Kidney (tissue), 13 donors: ENCODE measurements at regions not wholly inside any gene's neighbourhood (a gene's known extent, or its start where the extent isn't known, plus 50 kb on each side); places are given as distances from the start of the nearest gene placed in this dataset.

ENCODE experiments used
- DNase-seq, 5 donors: peaks; one replicate each; pipeline ENCODE4 v3.0.0-alpha.2; 2013 to 2020
- FAIRE-seq: peaks from 2 replicates; lab custom pipeline; 2012; peaks lifted over from hg19 to GRCh38; lab: Jason Lieb, UNC
- H3K27ac ChIP-seq, 2 donors: one replicate each; pipeline ENCODE4 v1.7.0; 2013; ENCODE audit warnings: low read depth in 2 of 2, low read length in 2 of 2, inconsistent platforms in 1 of 2
- H3K27me3 ChIP-seq: one replicate; pipeline ENCODE4 v1.7.1; 2013; ENCODE audit warnings: low read length, inconsistent platforms; ENCODE audit not compliant: control insufficient read depth, insufficient read depth
- H3K36me3 ChIP-seq, 3 donors: one replicate each; pipeline versions ENCODE4 v1.7.0 to v1.7.1; 2013; ENCODE audit warnings: low read length in 3 of 3, control low read depth in 1 of 3, inconsistent platforms in 1 of 3; ENCODE audit not compliant: insufficient read depth in 3 of 3, control insufficient read depth in 2 of 3
- H3K4me1 ChIP-seq, 3 donors: one replicate each; pipeline versions ENCODE4 v1.7.0 to v1.7.1; 2013; ENCODE audit warnings: low read length in 3 of 3, inconsistent platforms in 1 of 3, low read depth in 1 of 3; ENCODE audit not compliant: control insufficient read depth in 2 of 3, insufficient read depth in 2 of 3
- H3K4me3 ChIP-seq, 3 donors: one replicate each; pipeline versions ENCODE4 v1.7.0 to v1.8.1; 2013; ENCODE audit warnings: low read length in 3 of 3, control low read depth in 1 of 3, inconsistent platforms in 1 of 3
- H3K9ac ChIP-seq, 3 donors: one replicate each; pipeline versions ENCODE4 v1.7.0 to v1.7.1; 2013; ENCODE audit warnings: low read length in 3 of 3, control low read depth in 1 of 3, inconsistent platforms in 1 of 3
- H3K9me3 ChIP-seq, 3 donors: one replicate each; pipeline versions ENCODE4 v1.7.0 to v1.7.1; 2013; ENCODE audit warnings: low read length in 3 of 3, control low read depth in 1 of 3, inconsistent platforms in 1 of 3; ENCODE audit not compliant: control insufficient read depth in 2 of 3, insufficient read depth in 1 of 3
- intact Hi-C: fragments of 100-400 bp; cut with DNase I; formaldehyde crosslinking; loops from one replicate; pipeline ENCODE4 v1.11.1; 2022
- TF ChIP-seq, protein P1 (sequence below): IDR thresholded peaks from 3 replicates; pipeline ENCODE4 v1.5.1; 2012; ENCODE audit warnings: mild to moderate bottlenecking, moderate library complexity, borderline replicate concordance; ENCODE audit not compliant: insufficient read depth; ENCODE audit errors: extremely low read depth
- donor health status: control.
- donor health status: control.
- donor health status: control.
- donor health status: control.
- donor health status: control.
- donor health status: DM: yes; HTN: yes; CAD: no.
- donor health status: Normal renal cell carcinoma (clear cell type).

DNA sequence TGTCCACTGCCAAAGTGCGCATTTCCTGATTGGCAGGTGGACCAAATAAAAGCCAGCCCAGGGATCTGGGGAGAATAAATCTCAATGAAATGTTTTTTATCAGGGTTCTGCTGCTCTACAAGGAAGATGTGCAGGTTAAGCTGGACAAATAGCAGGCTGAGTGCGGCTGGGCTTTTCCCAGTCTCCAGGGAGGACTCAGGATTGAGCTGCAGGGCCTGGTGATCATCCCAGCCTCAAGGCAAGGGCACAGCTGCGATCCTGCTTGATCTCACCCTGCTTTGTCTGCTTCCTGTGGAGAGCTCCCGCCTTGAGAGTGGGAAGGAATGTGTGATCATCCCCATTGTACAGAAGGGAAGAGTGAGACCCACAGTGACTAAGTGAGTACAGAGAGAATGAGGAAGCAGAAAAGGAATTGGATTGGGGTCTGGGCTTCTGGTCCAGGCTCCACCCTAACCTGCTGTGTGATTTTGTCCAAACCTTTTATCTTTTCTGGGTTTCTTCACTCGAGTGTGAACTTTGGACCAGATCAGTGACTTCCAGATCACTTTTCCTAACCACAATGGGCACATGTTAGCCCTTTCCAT lies 75.3 kb upstream of the CRHR1 start:
- H3K9ac ChIP-seq, result no peak overlapping the region
- no peak overlapping the region for H3K27ac ChIP-seq
- FAIRE-seq (no peak), DNase-seq (no peak)
- TF ChIP-seq, protein P1, sequence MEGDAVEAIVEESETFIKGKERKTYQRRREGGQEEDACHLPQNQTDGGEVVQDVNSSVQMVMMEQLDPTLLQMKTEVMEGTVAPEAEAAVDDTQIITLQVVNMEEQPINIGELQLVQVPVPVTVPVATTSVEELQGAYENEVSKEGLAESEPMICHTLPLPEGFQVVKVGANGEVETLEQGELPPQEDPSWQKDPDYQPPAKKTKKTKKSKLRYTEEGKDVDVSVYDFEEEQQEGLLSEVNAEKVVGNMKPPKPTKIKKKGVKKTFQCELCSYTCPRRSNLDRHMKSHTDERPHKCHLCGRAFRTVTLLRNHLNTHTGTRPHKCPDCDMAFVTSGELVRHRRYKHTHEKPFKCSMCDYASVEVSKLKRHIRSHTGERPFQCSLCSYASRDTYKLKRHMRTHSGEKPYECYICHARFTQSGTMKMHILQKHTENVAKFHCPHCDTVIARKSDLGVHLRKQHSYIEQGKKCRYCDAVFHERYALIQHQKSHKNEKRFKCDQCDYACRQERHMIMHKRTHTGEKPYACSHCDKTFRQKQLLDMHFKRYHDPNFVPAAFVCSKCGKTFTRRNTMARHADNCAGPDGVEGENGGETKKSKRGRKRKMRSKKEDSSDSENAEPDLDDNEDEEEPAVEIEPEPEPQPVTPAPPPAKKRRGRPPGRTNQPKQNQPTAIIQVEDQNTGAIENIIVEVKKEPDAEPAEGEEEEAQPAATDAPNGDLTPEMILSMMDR, result no peak
- no peaks in the 10 kb centered on the region for H3K9me3 ChIP-seq
- H3K4me1 ChIP-seq, result no peaks in the 10 kb centered on the region
- H3K4me3 ChIP-seq, result no peak overlapping the region
- no peaks in the 10 kb centered on the region for H3K27me3 ChIP-seq
- no peaks in the 10 kb centered on the region for H3K36me3 ChIP-seq
- intact Hi-C loops, result no loop called here

DNA sequence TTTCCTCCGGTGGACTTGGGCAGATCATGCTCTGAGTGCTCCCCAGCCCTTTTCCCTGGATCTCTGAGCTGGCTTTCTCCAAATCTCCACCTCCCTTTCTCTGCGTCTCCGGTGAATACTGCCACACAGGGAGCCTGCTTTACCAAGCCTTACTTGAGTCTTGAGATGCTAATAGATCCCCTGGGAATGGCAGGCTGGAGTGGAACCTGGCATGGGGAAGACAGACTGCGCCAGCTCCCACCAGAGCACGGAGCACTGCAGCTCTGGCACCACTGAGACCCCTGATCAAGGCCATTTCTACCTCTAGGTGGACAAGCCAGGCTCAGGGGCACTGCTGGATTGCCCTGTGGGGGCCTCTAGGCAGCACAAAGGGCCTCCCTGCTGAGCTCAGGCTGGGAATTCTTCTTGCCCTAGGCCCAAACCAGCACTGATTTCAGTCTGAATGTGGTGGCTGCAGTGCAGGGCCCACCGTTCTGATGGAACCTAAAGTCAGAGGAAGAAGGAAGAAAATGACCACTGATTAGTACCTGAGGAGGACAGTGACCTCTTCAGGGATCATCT lies 74.3 kb upstream of the CRHR1 start:
- no peaks in the 10 kb centered on the region for H3K36me3 ChIP-seq
- TF ChIP-seq, protein P1, result no peak
- intact Hi-C loops, result no loop called here
- no peak overlapping the region for H3K27ac ChIP-seq
- H3K4me3 ChIP-seq, result no peak overlapping the region
- no peaks in the 10 kb centered on the region for H3K4me1 ChIP-seq
- H3K9ac ChIP-seq, result no peak overlapping the region
- no peaks in the 10 kb centered on the region for H3K27me3 ChIP-seq
- FAIRE-seq (no peak), DNase-seq (no peak)
- H3K9me3 ChIP-seq, result no peaks in the 10 kb centered on the region

DNA sequence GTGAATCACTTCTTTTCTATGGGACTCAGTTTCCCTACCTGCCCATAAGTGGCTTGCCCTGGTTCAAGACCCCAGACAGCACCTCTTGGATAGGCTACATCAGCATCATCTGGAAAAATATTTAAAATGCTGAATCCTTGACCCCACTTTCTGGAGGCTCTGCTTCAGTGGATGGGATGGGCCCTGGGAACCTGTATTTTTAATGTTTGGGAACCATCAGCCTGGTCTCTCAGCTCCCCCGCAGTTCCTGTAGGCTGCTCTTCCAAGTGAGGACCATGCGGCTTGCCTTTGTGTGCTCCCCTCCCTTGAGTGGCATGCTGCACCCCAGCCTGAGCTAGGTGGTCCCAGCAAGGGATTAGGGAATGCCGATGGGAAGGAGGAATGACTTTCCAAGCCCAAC lies 68.3 kb upstream of the CRHR1 start:
- H3K27me3 ChIP-seq, result no peaks in the 10 kb centered on the region
- no peaks in the 10 kb centered on the region for H3K4me1 ChIP-seq
- H3K4me3 ChIP-seq, result no peak overlapping the region
- no peaks in the 10 kb centered on the region for H3K9me3 ChIP-seq
- TF ChIP-seq, protein P1, result no peak
- H3K9ac ChIP-seq, result no peak overlapping the region
- DNase-seq (no peak), FAIRE-seq (no peak)
- H3K36me3 ChIP-seq, result no peaks in the 10 kb centered on the region
- no peak overlapping the region for H3K27ac ChIP-seq
- intact Hi-C loops, result no loop called here

DNA sequence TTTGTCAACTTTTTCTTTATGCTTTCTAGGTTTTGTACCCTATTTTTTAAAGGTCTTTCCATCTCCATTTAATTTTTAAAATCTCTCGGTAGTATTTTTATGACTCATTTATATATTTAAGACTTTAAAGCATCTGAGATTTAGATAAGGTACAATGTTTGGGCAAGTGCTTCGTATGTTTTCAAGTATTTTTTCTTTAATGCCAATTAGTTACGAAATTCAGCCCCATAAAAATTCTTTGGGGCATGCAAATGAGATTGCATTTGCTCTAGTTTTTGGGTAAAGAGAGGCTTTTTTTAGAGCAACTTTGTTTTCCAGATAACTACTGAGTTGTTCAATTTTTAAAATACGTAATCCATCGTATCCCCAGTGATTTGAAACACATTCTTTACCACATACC lies 65.3 kb upstream of the CRHR1 start:
- Histone ChIP-seq H3K36me3 (no peaks in the 10 kb centered on the region), H3K27me3 (no peaks in the 10 kb centered on the region), H3K4me3 (no peak overlapping the region), H3K9me3 (no peaks in the 10 kb centered on the region), H3K27ac (no peak overlapping the region), H3K4me1 (no peaks in the 10 kb centered on the region), H3K9ac (no peak overlapping the region)
- intact Hi-C loops, result no loop called here
- TF ChIP-seq, protein P1, result no peak
- FAIRE-seq (no peak), DNase-seq (no peak)
